Bronchial epithelial cell (primary cell): ENCODE measurements at regions not wholly inside any gene's neighbourhood (a gene's known extent, or its start where the extent isn't known, plus 50 kb on each side); places are given as distances from the start of the nearest gene placed in this dataset.

Source experiments
- DNase-seq: peaks from one replicate; pipeline ENCODE4 v3.0.0-alpha.2; 2010; ENCODE audit warnings: low read depth
- FAIRE-seq: peaks from 2 replicates; lab custom pipeline; 2011; peaks lifted over from hg19 to GRCh38; lab: Jason Lieb, UNC
- H3K27me3 ChIP-seq: 2 replicates; pipeline ENCODE4 v1.5.1; 2011; ENCODE audit warnings: low read length; ENCODE audit not compliant: control insufficient read depth, insufficient read depth
- H3K36me3 ChIP-seq: 2 replicates; pipeline ENCODE4 v1.5.1; 2011; ENCODE audit warnings: low read length; ENCODE audit not compliant: control insufficient read depth, insufficient read depth
- H3K4me3 ChIP-seq: 2 replicates; pipeline ENCODE4 v1.5.1; 2011; ENCODE audit warnings: mild to moderate bottlenecking, low read depth, low read length, control low read depth
- CTCF ChIP-seq: IDR thresholded peaks from 2 replicates; pipeline ENCODE4 v1.5.1; 2011; ENCODE audit warnings: mild to moderate bottlenecking, moderate library complexity, low read length, control low read depth, inconsistent platforms; ENCODE audit not compliant: insufficient read depth, severe bottlenecking

- FAIRE-seq = no peak
- Histone ChIP-seq H3K4me3 (no peak overlapping the region), H3K36me3 (no peaks in the 10 kb centered on the region), H3K27me3 (no peaks in the 10 kb centered on the region)
- DNase-seq = no peak
- TF ChIP-seq CTCF = no peak
Measured at GRCh38 chr21:38956856-38957571, 151.3 kb downstream of the ETS2 start.

- DNase-seq (no peak), FAIRE-seq (peak; percentile 13)
- no peaks in the 10 kb centered on the region for H3K36me3 ChIP-seq
- no peak overlapping the region for H3K4me3 ChIP-seq
- no peaks in the 10 kb centered on the region for H3K27me3 ChIP-seq
- TF ChIP-seq CTCF = no peak
Measured at GRCh38 chr21:38956521-38956855, 150.8 kb downstream of the ETS2 start.

GRCh38 chr21:38956007-38956406 lies 150.3 kb downstream of the ETS2 start:
- H3K4me3 ChIP-seq = no peak overlapping the region
- TF ChIP-seq CTCF = no peak
- no peaks in the 10 kb centered on the region for H3K36me3 ChIP-seq
- FAIRE-seq (no peak), DNase-seq (no peak)
- H3K27me3 ChIP-seq = no peaks in the 10 kb centered on the region

- DNase-seq (peak; percentile 94), FAIRE-seq (no peak)
- Histone ChIP-seq H3K4me3 (no peak overlapping the region), H3K27me3 (no peaks in the 10 kb centered on the region), H3K36me3 (no peaks in the 10 kb centered on the region)
- TF ChIP-seq CTCF = no peak
Measured at GRCh38 chr21:38955495-38955894, 149.8 kb downstream of the ETS2 start.

GRCh38 chr21:38954588-38955004 lies 148.9 kb downstream of the ETS2 start:
- no peaks in the 10 kb centered on the region for H3K27me3 ChIP-seq
- DNase-seq (peak; percentile 44), FAIRE-seq (no peak)
- TF ChIP-seq CTCF = no peak
- H3K36me3 ChIP-seq = no peaks in the 10 kb centered on the region
- H3K4me3 ChIP-seq = no peak overlapping the region

- Histone ChIP-seq H3K4me3 (no peak overlapping the region), H3K27me3 (no peaks in the 10 kb centered on the region), H3K36me3 (no peaks in the 10 kb centered on the region)
- FAIRE-seq (no peak), DNase-seq (no peak)
- TF ChIP-seq CTCF = no peak
Measured at GRCh38 chr21:38953516-38953915, 147.8 kb downstream of the ETS2 start.
